ENCODE measurements at regions not wholly inside any gene's neighbourhood (a gene's known extent, or its start where the extent isn't known, plus 50 kb on each side); places are given as distances from the start of the nearest gene placed in this dataset.
A peak's percentile ranks its signal among the peaks of the same experiment; 100 is the strongest.

- H3K4me1 ChIP-seq (ENCODE audit: insufficient read depth, low read length), result peaks cover 23% of the 10 kb centered on the region
- no peaks in the 10 kb centered on the region for H3K9me3 ChIP-seq (ENCODE audit: control insufficient read depth, insufficient read depth, low read length)
- H3K9ac ChIP-seq (ENCODE audit: low read depth, low read length), result no peak overlapping the region
- no peaks in the 10 kb centered on the region for H3K36me3 ChIP-seq (ENCODE audit: insufficient read depth, low read length)
Measured at GRCh38 chr5:173763410-173763809, 124.7 kb upstream of the CPEB4 start.

- peaks cover 23% of the 10 kb centered on the region for H3K4me1 ChIP-seq (ENCODE audit: insufficient read depth, low read length)
- no peaks in the 10 kb centered on the region for H3K36me3 ChIP-seq (ENCODE audit: insufficient read depth, low read length)
- H3K9me3 ChIP-seq (ENCODE audit: control insufficient read depth, insufficient read depth, low read length), result no peaks in the 10 kb centered on the region
- no peak overlapping the region for H3K9ac ChIP-seq (ENCODE audit: low read depth, low read length)
Measured at GRCh38 chr5:173764332-173765028, 123.7 kb upstream of the CPEB4 start.

- Histone ChIP-seq H3K9me3 (ENCODE audit: control insufficient read depth, insufficient read depth, low read length) (no peaks in the 10 kb centered on the region), H3K9ac (ENCODE audit: low read depth, low read length) (no peak overlapping the region), H3K36me3 (ENCODE audit: insufficient read depth, low read length) (no peaks in the 10 kb centered on the region), H3K4me1 (ENCODE audit: insufficient read depth, low read length) (peaks cover 23% of the 10 kb centered on the region)
Measured at GRCh38 chr5:173765029-173765644, 123.0 kb upstream of the CPEB4 start.

GRCh38 chr5:173765661-173766060, 122.5 kb upstream of the CPEB4 start:
- no peak overlapping the region for H3K9ac ChIP-seq (ENCODE audit: low read depth, low read length)
- H3K9me3 ChIP-seq (ENCODE audit: control insufficient read depth, insufficient read depth, low read length), result no peaks in the 10 kb centered on the region
- H3K4me1 ChIP-seq (ENCODE audit: insufficient read depth, low read length), result peaks cover 23% of the 10 kb centered on the region
- no peaks in the 10 kb centered on the region for H3K36me3 ChIP-seq (ENCODE audit: insufficient read depth, low read length)

- Histone ChIP-seq H3K9me3 (ENCODE audit: control insufficient read depth, insufficient read depth, low read length) (no peaks in the 10 kb centered on the region), H3K36me3 (ENCODE audit: insufficient read depth, low read length) (no peaks in the 10 kb centered on the region), H3K4me1 (ENCODE audit: insufficient read depth, low read length) (peaks cover 28% of the 10 kb centered on the region), H3K9ac (ENCODE audit: low read depth, low read length) (no peak overlapping the region)
Measured at GRCh38 chr5:173767574-173768266, 120.4 kb upstream of the CPEB4 start.

- Histone ChIP-seq H3K4me1 (ENCODE audit: insufficient read depth, low read length) (peaks cover 28% of the 10 kb centered on the region), H3K9me3 (ENCODE audit: control insufficient read depth, insufficient read depth, low read length) (no peaks in the 10 kb centered on the region), H3K9ac (ENCODE audit: low read depth, low read length) (no peak overlapping the region), H3K36me3 (ENCODE audit: insufficient read depth, low read length) (no peaks in the 10 kb centered on the region)
Measured at GRCh38 chr5:173768267-173768806, 119.8 kb upstream of the CPEB4 start.

GRCh38 chr5:173768891-173769290, 119.3 kb upstream of the CPEB4 start:
- H3K4me1 ChIP-seq (ENCODE audit: insufficient read depth, low read length), result peaks cover 23% of the 10 kb centered on the region
- H3K9ac ChIP-seq (ENCODE audit: low read depth, low read length), result no peak overlapping the region
- H3K9me3 ChIP-seq (ENCODE audit: control insufficient read depth, insufficient read depth, low read length), result no peaks in the 10 kb centered on the region
- H3K36me3 ChIP-seq (ENCODE audit: insufficient read depth, low read length), result no peaks in the 10 kb centered on the region

GRCh38 chr5:173770637-173771036, 117.5 kb upstream of the CPEB4 start:
- peaks cover 8% of the 10 kb centered on the region; the same call in 1 of the 2 replicates for H3K4me1 ChIP-seq (ENCODE audit: insufficient read depth, low read length)

GRCh38 chr5:173771121-173771724, 116.9 kb upstream of the CPEB4 start:
- Histone ChIP-seq H3K4me1 (ENCODE audit: insufficient read depth, low read length) (peaks cover 7% of the 10 kb centered on the region; the same call in 1 of the 2 replicates), H3K36me3 (ENCODE audit: insufficient read depth, low read length) (no peaks in the 10 kb centered on the region), H3K9me3 (ENCODE audit: control insufficient read depth, insufficient read depth, low read length) (no peaks in the 10 kb centered on the region), H3K9ac (ENCODE audit: low read depth, low read length) (peak overlapping the region; percentile 37)

More at GRCh38 chr5:173770637-173771036, 117.5 kb upstream of the CPEB4 start:
- Histone ChIP-seq H3K9me3 (ENCODE audit: control insufficient read depth, insufficient read depth, low read length) (no peaks in the 10 kb centered on the region), H3K36me3 (ENCODE audit: insufficient read depth, low read length) (no peaks in the 10 kb centered on the region), H3K9ac (ENCODE audit: low read depth, low read length) (no peak overlapping the region)

- Histone ChIP-seq H3K36me3 (ENCODE audit: insufficient read depth, low read length) (no peaks in the 10 kb centered on the region), H3K9ac (ENCODE audit: low read depth, low read length) (no peak overlapping the region), H3K4me1 (ENCODE audit: insufficient read depth, low read length) (peaks cover 5% of the 10 kb centered on the region; the same call in 1 of the 2 replicates), H3K9me3 (ENCODE audit: control insufficient read depth, insufficient read depth, low read length) (no peaks in the 10 kb centered on the region)
Measured at GRCh38 chr5:173771725-173772383, 116.3 kb upstream of the CPEB4 start.

GRCh38 chr5:173772384-173773059, 115.6 kb upstream of the CPEB4 start:
- Histone ChIP-seq H3K36me3 (ENCODE audit: insufficient read depth, low read length) (no peaks in the 10 kb centered on the region), H3K4me1 (ENCODE audit: insufficient read depth, low read length) (peaks cover 5% of the 10 kb centered on the region; the same call in 1 of the 2 replicates), H3K9me3 (ENCODE audit: control insufficient read depth, insufficient read depth, low read length) (no peaks in the 10 kb centered on the region), H3K9ac (ENCODE audit: low read depth, low read length) (no peak overlapping the region)

- H3K4me1 ChIP-seq (ENCODE audit: insufficient read depth, low read length), result peaks cover 5% of the 10 kb centered on the region; the same call in 1 of the 2 replicates
- no peaks in the 10 kb centered on the region for H3K36me3 ChIP-seq (ENCODE audit: insufficient read depth, low read length)
- no peaks in the 10 kb centered on the region for H3K9me3 ChIP-seq (ENCODE audit: control insufficient read depth, insufficient read depth, low read length)
- no peak overlapping the region for H3K9ac ChIP-seq (ENCODE audit: low read depth, low read length)
Measured at GRCh38 chr5:173774271-173774761, 113.8 kb upstream of the CPEB4 start.

All from ES-I3 (cell line).